H9 (cell line): ENCODE measurements at regions not wholly inside any gene's neighbourhood (a gene's known extent, or its start where the extent isn't known, plus 50 kb on each side); places are given as distances from the start of the nearest gene placed in this dataset.

Experiments
- DNase-seq: peaks from one replicate; pipeline ENCODE4 v3.0.0-alpha.2; 2017
- H2AFZ ChIP-seq: one replicate; pipeline ENCODE4 v1.6.1; 2013; ENCODE audit warnings: mild to moderate bottlenecking, low read length, control low read depth, moderate library complexity
- H2AK5ac ChIP-seq: 2 replicates; pipeline ENCODE4 v1.6.1; 2013; ENCODE audit warnings: low read length, control low read depth, mixed read lengths; ENCODE audit not compliant: insufficient read length
- H2BK120ac ChIP-seq: one replicate; pipeline ENCODE4 v1.6.1; 2013; ENCODE audit warnings: low read depth, mild to moderate bottlenecking, low read length, control low read depth, inconsistent platforms; ENCODE audit not compliant: poor library complexity, severe bottlenecking
- H2BK12ac ChIP-seq: 2 replicates; pipeline ENCODE4 v1.6.1; 2013; ENCODE audit warnings: low read length, control low read depth, mixed read lengths, low read depth; ENCODE audit not compliant: insufficient read length
- H2BK15ac ChIP-seq: 2 replicates; pipeline ENCODE4 v1.6.1; 2013; ENCODE audit warnings: low read depth, low read length, control low read depth
- H2BK20ac ChIP-seq: one replicate; pipeline ENCODE4 v1.6.1; 2013; ENCODE audit warnings: low read depth, mild to moderate bottlenecking, low read length, control low read depth, inconsistent platforms; ENCODE audit not compliant: poor library complexity, severe bottlenecking
- H2BK5ac ChIP-seq: 2 replicates; pipeline ENCODE4 v1.6.1; 2013; ENCODE audit warnings: low read length, control low read depth, mixed read lengths; ENCODE audit not compliant: insufficient read length
- H3K14ac ChIP-seq: 2 replicates; pipeline ENCODE4 v1.6.1; 2013; ENCODE audit warnings: low read length, control low read depth; ENCODE audit not compliant: insufficient read depth
- H3K18ac ChIP-seq: 2 replicates; pipeline ENCODE4 v1.6.1; 2013; ENCODE audit warnings: low read depth, mild to moderate bottlenecking, mixed read lengths, low read length, control low read depth; ENCODE audit not compliant: insufficient read length
- H3K23ac ChIP-seq: 2 replicates; pipeline ENCODE4 v1.6.1; 2013; ENCODE audit warnings: low read length, control low read depth, mixed read lengths, low read depth; ENCODE audit not compliant: insufficient read length
- H3K23me2 ChIP-seq: 2 replicates; pipeline ENCODE4 v1.6.1; 2013; ENCODE audit warnings: low read depth, mild to moderate bottlenecking, mixed read lengths, low read length, control low read depth; ENCODE audit not compliant: insufficient read length, poor library complexity, severe bottlenecking
- H3K27ac ChIP-seq: 2 replicates; pipeline ENCODE4 v1.5.1; 2013; ENCODE audit warnings: low read length, control low read depth, mixed read lengths, low read depth; ENCODE audit not compliant: insufficient read length
- H3K27me3 ChIP-seq: 2 replicates; pipeline ENCODE4 v1.6.1; 2013; ENCODE audit warnings: low read length, control low read depth, inconsistent platforms; ENCODE audit not compliant: insufficient read depth
- H3K4ac ChIP-seq: 2 replicates; pipeline ENCODE4 v1.6.1; 2013; ENCODE audit warnings: low read depth, mild to moderate bottlenecking, control low read depth, inconsistent platforms, low read length, moderate library complexity
- H3K4me1 ChIP-seq: 2 replicates; pipeline ENCODE4 v1.6.1; 2013; ENCODE audit warnings: low read length, control low read depth, inconsistent platforms; ENCODE audit not compliant: insufficient read depth
- H3K4me2 ChIP-seq: 2 replicates; pipeline ENCODE4 v1.6.1; 2013; ENCODE audit warnings: low read length, control low read depth, mixed read lengths; ENCODE audit not compliant: insufficient read length, insufficient read depth
- H3K56ac ChIP-seq: 2 replicates; pipeline ENCODE4 v1.6.1; 2013; ENCODE audit warnings: low read depth, mild to moderate bottlenecking, mixed read lengths, low read length, control low read depth; ENCODE audit not compliant: insufficient read length
- H3K79me1 ChIP-seq: 2 replicates; pipeline ENCODE4 v1.6.1; 2013; ENCODE audit warnings: low read depth, mild to moderate bottlenecking, moderate library complexity, low read length, control low read depth, inconsistent platforms; ENCODE audit not compliant: insufficient read depth, poor library complexity, severe bottlenecking
- H3K79me2 ChIP-seq: 2 replicates; pipeline ENCODE4 v1.6.1; 2013; ENCODE audit warnings: low read length, control low read depth, inconsistent platforms; ENCODE audit not compliant: insufficient read depth
- H3K9ac ChIP-seq: 2 replicates; pipeline ENCODE4 v1.6.1; 2013; ENCODE audit warnings: low read length, control low read depth, mixed read lengths; ENCODE audit not compliant: insufficient read length; ENCODE audit errors: extremely low read depth
- H3K9me3 ChIP-seq: one replicate; pipeline ENCODE4 v1.6.1; 2013; ENCODE audit warnings: low read depth, low read length, inconsistent platforms; ENCODE audit not compliant: control insufficient read depth
- H3T11ph ChIP-seq: one replicate; pipeline ENCODE4 v1.6.1; 2013; ENCODE audit warnings: mild to moderate bottlenecking, low read length, control low read depth, inconsistent platforms
- H4K20me1 ChIP-seq: one replicate; pipeline ENCODE4 v1.6.1; 2013; ENCODE audit not compliant: control insufficient read depth, insufficient read length, insufficient read depth
- H4K5ac ChIP-seq: 2 replicates; pipeline ENCODE4 v1.6.1; 2013; ENCODE audit warnings: low read depth, mild to moderate bottlenecking, mixed read lengths, low read length, control low read depth; ENCODE audit not compliant: insufficient read length
- H4K8ac ChIP-seq: replicated peaks from 2 replicates; pipeline ENCODE4 v1.6.1; 2013; ENCODE audit warnings: low read length, control low read depth, mixed read lengths, low read depth; ENCODE audit not compliant: insufficient read length
- H4K91ac ChIP-seq: 2 replicates; pipeline ENCODE4 v1.6.1; 2013; ENCODE audit warnings: low read depth, mild to moderate bottlenecking, moderate library complexity, mixed read lengths, low read length, control low read depth; ENCODE audit not compliant: insufficient read length
- H3K27ac Mint-ChIP-seq, 3 experiments: 2 replicates in 2 of 3; 3 replicates in 1 of 3; pipeline ENCODE4 v1.8.0; 2020 to 2021; ENCODE audit warnings: mixed read lengths in 3 of 3, mild to moderate bottlenecking in 1 of 3, moderate library complexity in 1 of 3
- H3K27me3 Mint-ChIP-seq: 2 replicates; pipeline ENCODE4 v1.8.0; 2021; ENCODE audit warnings: low read depth, mild to moderate bottlenecking, moderate library complexity, mixed read lengths
- H3K36me3 Mint-ChIP-seq, 3 experiments: 2 replicates in 2 of 3; 3 replicates in 1 of 3; pipeline ENCODE4 v1.8.0; 2020 to 2021; ENCODE audit warnings: low read depth in 3 of 3, mixed read lengths in 3 of 3; ENCODE audit not compliant: insufficient read depth in 1 of 3
- H3K4me1 Mint-ChIP-seq, 2 experiments: 2 replicates each; pipeline ENCODE4 v1.8.0; 2020; ENCODE audit warnings: mixed read lengths in 2 of 2
- H3K4me3 Mint-ChIP-seq, 2 experiments: 2 replicates in 1 of 2; 3 replicates in 1 of 2; pipeline ENCODE4 v1.8.0; 2020 to 2021; ENCODE audit warnings: mild to moderate bottlenecking in 2 of 2, mixed read lengths in 2 of 2, moderate library complexity in 1 of 2
- H3K9me3 Mint-ChIP-seq, 2 experiments: 2 replicates in 1 of 2; 3 replicates in 1 of 2; pipeline ENCODE4 v1.8.0; 2020; ENCODE audit warnings: mild to moderate bottlenecking in 2 of 2, mixed read lengths in 2 of 2, moderate library complexity in 1 of 2
- CTCF ChIP-seq: fragments of 200-600 bp; sonication (generic); conservative IDR thresholded peaks from 3 replicates; pipeline ENCODE4 v1.8.0; 2021; ENCODE audit warnings: antibody characterized with exemption, mild to moderate bottlenecking
- WGBS: extraction: QIAGEN DNeasy Blood & Tissue Kit; methylation state at CpG from one replicate; pipeline ENCODE4 v1.1.7; 2013; ENCODE audit warnings: missing lambda C conversion rate, low lambda C conversion rate, mixed read lengths; ENCODE audit not compliant: insufficient read length; ENCODE audit errors: extremely low coverage; 5-methylcytosine and 5-hydroxymethylcytosine counted together

GRCh38 chr4:179398414-179398813, 1956.2 kb upstream of the AGA start:
- Histone ChIP-seq H2BK120ac (no peak overlapping the region), H3K9ac (no peak overlapping the region), H4K5ac (no peak overlapping the region), H3K23ac (no peak overlapping the region), H2AK5ac (no peak overlapping the region), H3K79me2 (no peaks in the 10 kb centered on the region), H3K14ac (no peak overlapping the region), H2AFZ (no peak overlapping the region), H4K8ac (no peak overlapping the region), H3K23me2 (no peaks in the 10 kb centered on the region), H3K27me3 (no peaks in the 10 kb centered on the region), H3K9me3 (no peaks in the 10 kb centered on the region), H4K20me1 (no peaks in the 10 kb centered on the region), H3K4me2 (no peak overlapping the region), H3K4me1 (no peaks in the 10 kb centered on the region; the same call in 1 of the 2 replicates), H4K91ac (no peak overlapping the region), H3K27ac (no peak overlapping the region), H3K4ac (no peak overlapping the region), H3T11ph (no peak overlapping the region), H2BK5ac (no peak overlapping the region), H2BK15ac (no peak overlapping the region), H3K56ac (no peak overlapping the region), H2BK20ac (no peak overlapping the region), H2BK12ac (no peak overlapping the region), H3K79me1 (no peaks in the 10 kb centered on the region), H3K18ac (no peak overlapping the region)
- Mint-ChIP-seq H3K27ac (no peak overlapping the region; a peak in 1 of 7 replicates), H3K9me3 (peaks cover 5% of the 10 kb centered on the region in 2 experiments), H3K27me3 (no peaks in the 10 kb centered on the region), H3K4me3 (no peak overlapping the region), H3K4me1 (peaks cover 0 to 5% of the 10 kb centered on the region in 2 experiments; a peak in 2 of 4 replicates), H3K36me3 (peaks cover 7 to 10% (median 8%) of the 10 kb centered on the region in 3 experiments)
- WGBS: 100% methylated on average over 3 of the region's 5 CpGs
- no peak for TF ChIP-seq CTCF
- DNase-seq: no peak
